ENCODE measurements at regions not wholly inside any gene's neighbourhood (a gene's known extent, or its start where the extent isn't known, plus 50 kb on each side); places are given as distances from the start of the nearest gene placed in this dataset.

- no peak for TF ChIP-seq CTCF (IDR thresholded peaks at IDR 0.05; ENCODE audit: low read depth, low read length)
- H3K4me3 ChIP-seq (ENCODE audit: low read depth, low read length) = no peak overlapping the region
Measured at GRCh38 chr5:74471875-74472274, 168.7 kb downstream of the ENC1 start.

GRCh38 chr5:74469234-74469994 lies 171.1 kb downstream of the ENC1 start:
- TF ChIP-seq CTCF (IDR thresholded peaks at IDR 0.05; ENCODE audit: low read depth, low read length) = no peak
- H3K4me3 ChIP-seq (ENCODE audit: low read depth, low read length) = no peak overlapping the region

- H3K4me3 ChIP-seq (ENCODE audit: low read depth, low read length) = no peak overlapping the region
- no peak for TF ChIP-seq CTCF (IDR thresholded peaks at IDR 0.05; ENCODE audit: low read depth, low read length)
Measured at GRCh38 chr5:74468421-74468820, 172.1 kb downstream of the ENC1 start.

- H3K4me3 ChIP-seq (ENCODE audit: low read depth, low read length) = no peak overlapping the region
- no peak for TF ChIP-seq CTCF (IDR thresholded peaks at IDR 0.05; ENCODE audit: low read depth, low read length)
Measured at GRCh38 chr5:74465724-74466123, 174.8 kb downstream of the ENC1 start.

GRCh38 chr5:74464512-74465209 lies 175.9 kb downstream of the ENC1 start:
- H3K4me3 ChIP-seq (ENCODE audit: low read depth, low read length) = no peak overlapping the region
- TF ChIP-seq CTCF (IDR thresholded peaks at IDR 0.05; ENCODE audit: low read depth, low read length) = no peak

- H3K4me3 ChIP-seq (ENCODE audit: low read depth, low read length) = no peak overlapping the region
- TF ChIP-seq CTCF (IDR thresholded peaks at IDR 0.05; ENCODE audit: low read depth, low read length) = no peak
Measured at GRCh38 chr5:74462356-74462755, 178.2 kb downstream of the ENC1 start.

GRCh38 chr5:74461251-74461650 lies 179.3 kb downstream of the ENC1 start:
- H3K4me3 ChIP-seq (ENCODE audit: low read depth, low read length) = no peak overlapping the region
- no peak for TF ChIP-seq CTCF (IDR thresholded peaks at IDR 0.05; ENCODE audit: low read depth, low read length)

All from WI38 (cell line).